HCT116 (cell line): ENCODE measurements at regions not wholly inside any gene's neighbourhood (a gene's known extent, or its start where the extent isn't known, plus 50 kb on each side); places are given as distances from the start of the nearest gene placed in this dataset.

Experiments
- ATAC-seq: fragments of 200-7000 bp; cut with Tn5 transposase; 2 replicates; pipeline ENCODE4 v1.9.1; 2020; ENCODE audit warnings: mild to moderate bottlenecking, moderate library complexity
- BruUV-seq: library from RNA; stranded (reverse); fragments of 400-500 nt; replicated peaks from 2 replicates; lab custom pipeline; 2021; lab: Mats Ljungman, UMichigan
- CTCF ChIA-PET: fragments of 300-600 bp; sonication (Branson Sonifier 250); formaldehyde crosslinking; loops from one replicate; lab custom pipeline; 2021; ENCODE audit warnings: antibody characterized with exemption; lab: Charles Lee
- POLR2A ChIA-PET: fragments of 300-600, 350-600 bp; sonication (Branson Sonifier 250); formaldehyde crosslinking; loops from one replicate; lab custom pipeline; 2021; ENCODE audit warnings: antibody characterized with exemption; lab: Charles Lee
- RAD21 ChIA-PET, 2 experiments: fragments of 300-600 bp; sonication (Branson Sonifier 250); formaldehyde crosslinking; loops; one replicate each; lab custom pipeline; 2023; ENCODE audit warnings: low total read pairs in 2 of 2; ENCODE audit not compliant: uncharacterized antibody in 2 of 2, unreplicated experiment in 2 of 2, low non-redundant PET in 1 of 2; lab: Charles Lee
- DNase-seq: peaks from one replicate; pipeline ENCODE4 v3.0.0-alpha.2; 2010; ENCODE audit warnings: low read depth, low spot score
- H2AFZ ChIP-seq: fragments of 200-600 bp; shearing (Covaris generic), sonication (generic); 2 replicates; pipeline ENCODE4 v1.6.1; 2017; ENCODE audit warnings: low read depth, mixed run types, mixed read lengths, antibody characterized with exemption, low read length; ENCODE audit not compliant: poor library complexity, severe bottlenecking
- H3K27ac ChIP-seq: 2 replicates; pipeline ENCODE4 v1.5.1; 2012; ENCODE audit warnings: low read depth, low read length
- H3K27me3 ChIP-seq: fragments of 200-600 bp; sonication (generic); 2 replicates; pipeline ENCODE4 v1.6.1; 2016; ENCODE audit warnings: mixed run types, low read length, mixed read lengths; ENCODE audit not compliant: insufficient read depth
- H3K36me3 ChIP-seq, 2 experiments: fragments of 200-500 bp in 1 of 2; fragments of 200-600 bp in 1 of 2; sonication (Bioruptor generic) in 1 of 2; sonication (generic) in 1 of 2; 2 replicates each; pipeline versions ENCODE4 v1.5.1 to v1.6.1; 2014 to 2016; ENCODE audit warnings: low read length in 2 of 2, inconsistent platforms in 1 of 2, mixed read lengths in 1 of 2, mixed run types in 1 of 2; ENCODE audit not compliant: insufficient read depth in 2 of 2, control insufficient read depth in 1 of 2
- H3K4me1 ChIP-seq, 2 experiments: fragments of 200-600 bp in 1 of 2; sonication (generic) in 1 of 2; 2 replicates each; pipeline versions ENCODE4 v1.5.1 to v1.6.1; 2012 to 2017; ENCODE audit warnings: low read length in 2 of 2, inconsistent platforms in 1 of 2, mild to moderate bottlenecking in 1 of 2, mixed read lengths in 1 of 2, mixed run types in 1 of 2, moderate library complexity in 1 of 2; ENCODE audit not compliant: insufficient read depth in 2 of 2, control insufficient read depth in 1 of 2
- H3K4me2 ChIP-seq: fragments of 200-600 bp; sonication (generic); 2 replicates; pipeline ENCODE4 v1.6.1; 2017; ENCODE audit warnings: mixed run types, low read length, mixed read lengths
- H3K4me3 ChIP-seq, 2 experiments: fragments of 200-600 bp in 1 of 2; sonication (generic) in 1 of 2; replicated peaks in 1 of 2; 2 replicates each; pipeline ENCODE4 v1.5.1; 2011 to 2016; ENCODE audit warnings: low read length in 2 of 2, control low read depth in 1 of 2, low read depth in 1 of 2, mild to moderate bottlenecking in 1 of 2, mixed read lengths in 1 of 2, mixed run types in 1 of 2
- H3K79me2 ChIP-seq: fragments of 200-600 bp; sonication (generic); 2 replicates; pipeline ENCODE4 v1.6.1; 2017; ENCODE audit warnings: mild to moderate bottlenecking, mixed run types, low read length, moderate library complexity, mixed read lengths; ENCODE audit not compliant: insufficient read depth
- H3K9ac ChIP-seq: fragments of 200-600 bp; sonication (generic); 2 replicates; pipeline ENCODE4 v1.6.1; 2016; ENCODE audit warnings: low read length, mixed read lengths
- H3K9me2 ChIP-seq: fragments of 200-600 bp; sonication (generic), shearing (Covaris generic); 2 replicates; pipeline ENCODE4 v1.6.1; 2017; ENCODE audit warnings: mixed run types, mild to moderate bottlenecking, moderate library complexity; ENCODE audit not compliant: insufficient read depth
- H3K9me3 ChIP-seq, 2 experiments: fragments of 200-500 bp in 1 of 2; fragments of 200-600 bp in 1 of 2; sonication (Bioruptor generic) in 1 of 2; sonication (generic) in 1 of 2; 2 replicates each; pipeline ENCODE4 v1.6.1; 2014 to 2017; ENCODE audit warnings: low read length in 2 of 2, mixed read lengths in 2 of 2, inconsistent platforms in 1 of 2, low read depth in 1 of 2, mild to moderate bottlenecking in 1 of 2, mixed run types in 1 of 2, moderate library complexity in 1 of 2; ENCODE audit not compliant: control insufficient read depth in 1 of 2, insufficient read depth in 1 of 2
- H4K20me1 ChIP-seq: fragments of 200-600 bp; sonication (generic), shearing (Covaris generic); 2 replicates; pipeline ENCODE4 v1.6.1; 2017; ENCODE audit warnings: mixed run types, mild to moderate bottlenecking, moderate library complexity; ENCODE audit not compliant: insufficient read depth
- CBX3 ChIP-seq: IDR thresholded peaks from 2 replicates; pipeline ENCODE4 v1.6.1; 2012; ENCODE audit warnings: low read depth
- CEBPB ChIP-seq: IDR thresholded peaks from 2 replicates; pipeline ENCODE4 v1.6.1; 2012; ENCODE audit warnings: low read depth
- CTCF ChIP-seq, 3 experiments: fragments of 200-600 bp in 1 of 3; sonication (generic) in 1 of 3; IDR thresholded peaks in 2 of 3; conservative IDR thresholded peaks in 1 of 3; 2 replicates each; pipeline ENCODE4 v1.5.1; 2012 to 2017; ENCODE audit warnings: low read depth in 2 of 3, low read length in 2 of 3, antibody characterized with exemption in 1 of 3, borderline replicate concordance in 1 of 3, control low read depth in 1 of 3, mild to moderate bottlenecking in 1 of 3, mixed read lengths in 1 of 3, mixed run types in 1 of 3, moderate library complexity in 1 of 3; ENCODE audit not compliant: insufficient read depth in 1 of 3
- ELF1 ChIP-seq: IDR thresholded peaks from 2 replicates; pipeline ENCODE4 v1.6.1; 2012; ENCODE audit warnings: low read depth, borderline replicate concordance
- EZH2 ChIP-seq: fragments of 200-600 bp; sonication (generic); IDR thresholded peaks from 2 replicates; pipeline ENCODE4 v1.6.1; 2017; ENCODE audit warnings: antibody characterized with exemption, mixed run types
- EZH2phosphoT487 ChIP-seq: fragments of 200-600 bp; IDR thresholded peaks from 2 replicates; pipeline ENCODE4 v1.6.1; 2018; ENCODE audit warnings: antibody characterized with exemption, borderline replicate concordance
- RAD21 ChIP-seq: IDR thresholded peaks from 2 replicates; pipeline ENCODE4 v1.6.1; 2012; ENCODE audit warnings: low read depth, mild to moderate bottlenecking
- REST ChIP-seq: IDR thresholded peaks from 2 replicates; pipeline ENCODE4 v1.6.1; 2012; ENCODE audit warnings: low read depth
- SP1 ChIP-seq: IDR thresholded peaks from 2 replicates; pipeline ENCODE4 v1.6.1; 2012; ENCODE audit warnings: low read depth
- YY1 ChIP-seq: IDR thresholded peaks from 2 replicates; pipeline ENCODE4 v1.6.1; 2011; ENCODE audit warnings: low read length, low read depth, moderate library complexity, mild to moderate bottlenecking; ENCODE audit not compliant: insufficient replicate concordance; ENCODE audit errors: extremely low read depth
- ZNF274 ChIP-seq: fragments of 200-500 bp; sonication (Bioruptor generic); IDR thresholded peaks from 2 replicates; pipeline ENCODE4 v1.6.1; 2014; ENCODE audit warnings: mild to moderate bottlenecking, low read depth, low read length, inconsistent platforms
- intact Hi-C: fragments of 100-400 bp; cut with micrococcal nuclease; formaldehyde crosslinking; loops from 2 replicates; pipeline ENCODE4 v1.10.0; 2022
- TF ChIP-seq, protein P1 (sequence below): IDR thresholded peaks from 2 replicates; pipeline ENCODE4 v1.6.1; 2011; ENCODE audit warnings: mild to moderate bottlenecking, low read length, moderate library complexity; ENCODE audit not compliant: insufficient replicate concordance; ENCODE audit errors: extremely low read depth
- TF ChIP-seq, protein P2 (sequence below): IDR thresholded peaks from 2 replicates; pipeline ENCODE4 v1.6.1; 2012
- TF ChIP-seq, protein P3 (sequence below): IDR thresholded peaks from 2 replicates; pipeline ENCODE4 v1.6.1; 2012

- no peak overlapping the region for H3K27ac ChIP-seq
- TF ChIP-seq SP1 (no peak), YY1 (no peak), EZH2phosphoT487 (no peak), CBX3 (no peak), EZH2 (no peak), RAD21 (no peak), ZNF274 (no peak), REST (no peak), CTCF (IDR thresholded peaks at IDR 0.05 in 2 of 3, conservative IDR thresholded peaks at IDR 0.05 in 1 of 3; ENCODE audit: borderline replicate concordance in 1 of 3, insufficient read depth in 1 of 3, low read depth in 2 of 3, low read length in 2 of 3) (no peak), CEBPB (no peak), ELF1 (no peak)
- TF ChIP-seq, protein P1, sequence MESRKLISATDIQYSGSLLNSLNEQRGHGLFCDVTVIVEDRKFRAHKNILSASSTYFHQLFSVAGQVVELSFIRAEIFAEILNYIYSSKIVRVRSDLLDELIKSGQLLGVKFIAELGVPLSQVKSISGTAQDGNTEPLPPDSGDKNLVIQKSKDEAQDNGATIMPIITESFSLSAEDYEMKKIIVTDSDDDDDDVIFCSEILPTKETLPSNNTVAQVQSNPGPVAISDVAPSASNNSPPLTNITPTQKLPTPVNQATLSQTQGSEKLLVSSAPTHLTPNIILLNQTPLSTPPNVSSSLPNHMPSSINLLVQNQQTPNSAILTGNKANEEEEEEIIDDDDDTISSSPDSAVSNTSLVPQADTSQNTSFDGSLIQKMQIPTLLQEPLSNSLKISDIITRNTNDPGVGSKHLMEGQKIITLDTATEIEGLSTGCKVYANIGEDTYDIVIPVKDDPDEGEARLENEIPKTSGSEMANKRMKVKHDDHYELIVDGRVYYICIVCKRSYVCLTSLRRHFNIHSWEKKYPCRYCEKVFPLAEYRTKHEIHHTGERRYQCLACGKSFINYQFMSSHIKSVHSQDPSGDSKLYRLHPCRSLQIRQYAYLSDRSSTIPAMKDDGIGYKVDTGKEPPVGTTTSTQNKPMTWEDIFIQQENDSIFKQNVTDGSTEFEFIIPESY, result no peak
- TF ChIP-seq, protein P2, sequence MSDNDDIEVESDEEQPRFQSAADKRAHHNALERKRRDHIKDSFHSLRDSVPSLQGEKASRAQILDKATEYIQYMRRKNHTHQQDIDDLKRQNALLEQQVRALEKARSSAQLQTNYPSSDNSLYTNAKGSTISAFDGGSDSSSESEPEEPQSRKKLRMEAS, result no peak
- TF ChIP-seq, protein P3, sequence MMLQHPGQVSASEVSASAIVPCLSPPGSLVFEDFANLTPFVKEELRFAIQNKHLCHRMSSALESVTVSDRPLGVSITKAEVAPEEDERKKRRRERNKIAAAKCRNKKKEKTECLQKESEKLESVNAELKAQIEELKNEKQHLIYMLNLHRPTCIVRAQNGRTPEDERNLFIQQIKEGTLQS, result no peak
- TF ChIP-seq, all 23 proteins: peak for 0
- no peaks in the 10 kb centered on the region for H3K27me3 ChIP-seq
- intact Hi-C loops, result no loop called here
- no peaks in the 10 kb centered on the region for H4K20me1 ChIP-seq
- H3K79me2 ChIP-seq, result no peaks in the 10 kb centered on the region
- no peaks in the 10 kb centered on the region for H3K36me3 ChIP-seq
- H3K9me2 ChIP-seq, result no peaks in the 10 kb centered on the region
- no peak for ATAC-seq
- no peak overlapping the region for H2AFZ ChIP-seq
- H3K9me3 ChIP-seq, result no peaks in the 10 kb centered on the region
- no peak overlapping the region for H3K4me3 ChIP-seq
- POLR2A ChIA-PET, result no interaction called here
- DNase-seq, result no peak
- BruUV-seq, result no TSS peak
- no peak overlapping the region for H3K4me2 ChIP-seq
- H3K9ac ChIP-seq, result no peak overlapping the region
- RAD21 ChIA-PET, result no interaction called here
- CTCF ChIA-PET, result no interaction called here
- H3K4me1 ChIP-seq, result no peaks in the 10 kb centered on the region
Measured at GRCh38 chr1:65605621-65606020, 185.2 kb downstream of the LEPR start.
